PC-3 (cell line): ENCODE measurements at regions not wholly inside any gene's neighbourhood (a gene's known extent, or its start where the extent isn't known, plus 50 kb on each side); places are given as distances from the start of the nearest gene placed in this dataset.

Source experiments
- ATAC-seq: fragments of 200-7000 bp; cut with Tn5 transposase; 2 replicates; pipeline ENCODE4 v1.9.1; 2020; ENCODE audit warnings: mild to moderate bottlenecking, moderate library complexity
- BruUV-seq: library from RNA; stranded (reverse); fragments of 400-500 nt; replicated peaks from 2 replicates; lab custom pipeline; 2021; lab: Mats Ljungman, UMichigan
- CTCF ChIA-PET: fragments of 300-600 bp; sonication (Branson Sonifier 250); formaldehyde crosslinking; loops from one replicate; lab custom pipeline; 2022; ENCODE audit warnings: antibody characterized with exemption; lab: Charles Lee
- POLR2A ChIA-PET: fragments of 300-600 bp; sonication (Branson Sonifier 250); formaldehyde crosslinking; loops from one replicate; lab custom pipeline; 2022; ENCODE audit warnings: antibody characterized with exemption; ENCODE audit not compliant: unreplicated experiment; lab: Charles Lee
- DNase-seq: peaks from one replicate; pipeline ENCODE4 v3.0.0-alpha.2; 2015
- H2AFZ ChIP-seq: fragments of 300-600 bp; sonication (generic); 2 replicates; pipeline ENCODE4 v1.6.0; 2016; ENCODE audit warnings: antibody characterized with exemption, low read length
- H3F3A ChIP-seq: fragments of 300-600 bp; sonication (generic); one replicate; pipeline ENCODE4 v1.6.0; 2017; ENCODE audit warnings: antibody characterized with exemption, low read length, control low read depth, mild to moderate bottlenecking; ENCODE audit not compliant: unreplicated experiment
- H3K27ac ChIP-seq: fragments of 300-600 bp; sonication (generic); 2 replicates; pipeline ENCODE4 v1.5.1; 2016; ENCODE audit warnings: mild to moderate bottlenecking, low read length
- H3K27me3 ChIP-seq: fragments of 300-600 bp; sonication (generic); 2 replicates; pipeline ENCODE4 v1.6.1; 2016; ENCODE audit warnings: low read length, mixed read lengths
- H3K36me3 ChIP-seq: fragments of 300-600 bp; sonication (generic); 2 replicates; pipeline ENCODE4 v1.6.1; 2016; ENCODE audit warnings: low read depth, mixed run types, low read length, mixed read lengths
- H3K4me1 ChIP-seq: fragments of 300-600 bp; sonication (generic); 2 replicates; pipeline ENCODE4 v1.5.1; 2016; ENCODE audit warnings: low read length; ENCODE audit not compliant: insufficient read depth
- H3K4me2 ChIP-seq: fragments of 300-600 bp; sonication (generic); 2 replicates; pipeline ENCODE4 v1.6.0; 2016; ENCODE audit warnings: low read length
- H3K4me3 ChIP-seq: fragments of 300-600 bp; sonication (generic); 2 replicates; pipeline ENCODE4 v1.5.1; 2016; ENCODE audit warnings: mild to moderate bottlenecking, low read length, mixed read lengths
- H3K79me2 ChIP-seq: fragments of 300-600 bp; sonication (generic); 2 replicates; pipeline ENCODE4 v1.6.1; 2017; ENCODE audit warnings: low read length, mixed read lengths
- H3K9ac ChIP-seq: fragments of 300-600 bp; sonication (generic); 2 replicates; pipeline ENCODE4 v1.6.0; 2016; ENCODE audit warnings: mild to moderate bottlenecking, low read length
- H3K9me2 ChIP-seq: fragments of 300-600 bp; sonication (generic); replicated peaks from 2 replicates; pipeline ENCODE4 v1.6.1; 2016; ENCODE audit warnings: mixed run types, low read length, mixed read lengths
- H3K9me3 ChIP-seq: fragments of 300-600 bp; sonication (generic); 2 replicates; pipeline ENCODE4 v1.6.1; 2016; ENCODE audit warnings: low read length, mixed read lengths
- H4K20me1 ChIP-seq: fragments of 300-600 bp; sonication (generic); 2 replicates; pipeline ENCODE4 v1.6.1; 2016; ENCODE audit warnings: low read length, mixed read lengths
- CTCF ChIP-seq: fragments of 300-600 bp; sonication (generic); conservative IDR thresholded peaks from 2 replicates; pipeline ENCODE4 v1.5.1; 2017; ENCODE audit warnings: antibody characterized with exemption, low read depth, mild to moderate bottlenecking, low read length
- EZH2 ChIP-seq: fragments of 300-600 bp; sonication (generic); IDR thresholded peaks from one replicate; pipeline ENCODE4 v1.6.1; 2017; ENCODE audit warnings: antibody characterized with exemption, mild to moderate bottlenecking, low read length; ENCODE audit not compliant: unreplicated experiment
- EZH2phosphoT487 ChIP-seq: fragments of 300-600 bp; sonication (generic); IDR thresholded peaks from 2 replicates; pipeline ENCODE4 v1.6.1; 2018; ENCODE audit warnings: mild to moderate bottlenecking, antibody characterized with exemption, low read length, borderline replicate concordance
- intact Hi-C: fragments of 100-400 bp; cut with micrococcal nuclease; formaldehyde crosslinking; loops from 2 replicates; pipeline ENCODE4 v1.9.0; 2023

- Histone ChIP-seq H3K4me2 (no peak overlapping the region), H3F3A (no peaks in the 10 kb centered on the region), H3K9ac (no peak overlapping the region), H4K20me1 (no peaks in the 10 kb centered on the region), H3K36me3 (no peaks in the 10 kb centered on the region), H3K4me3 (no peak overlapping the region), H3K9me2 (no peaks in the 10 kb centered on the region), H2AFZ (no peak overlapping the region), H3K4me1 (no peaks in the 10 kb centered on the region), H3K27me3 (no peaks in the 10 kb centered on the region), H3K9me3 (no peaks in the 10 kb centered on the region), H3K79me2 (no peaks in the 10 kb centered on the region), H3K27ac (no peak overlapping the region)
- intact Hi-C loops, result no loop called here
- TF ChIP-seq CTCF (no peak), EZH2phosphoT487 (no peak), EZH2 (no peak)
- ChIA-PET POLR2A (no interaction called here), CTCF (no interaction called here)
- DNase-seq, result no peak
- no TSS peak for BruUV-seq
- no peak for ATAC-seq
Observed at GRCh38 chr3:20809356-20809755, 623.4 kb upstream of the SGO1 start.

- ATAC-seq (no peak), DNase-seq (no peak)
- no peak overlapping the region for H3K9ac ChIP-seq
- no peaks in the 10 kb centered on the region for H4K20me1 ChIP-seq
- no peak overlapping the region for H3K4me3 ChIP-seq
- no peaks in the 10 kb centered on the region for H3K9me2 ChIP-seq
- no peaks in the 10 kb centered on the region for H3F3A ChIP-seq
- POLR2A ChIA-PET, result no interaction called here
- H3K4me2 ChIP-seq, result no peak overlapping the region
- no peak overlapping the region for H2AFZ ChIP-seq
- CTCF ChIA-PET, result no interaction called here
- H3K4me1 ChIP-seq, result no peaks in the 10 kb centered on the region
- H3K27ac ChIP-seq, result no peak overlapping the region
- H3K9me3 ChIP-seq, result no peaks in the 10 kb centered on the region
- H3K27me3 ChIP-seq, result no peaks in the 10 kb centered on the region
- TF ChIP-seq EZH2phosphoT487, result no peak
- H3K36me3 ChIP-seq, result no peaks in the 10 kb centered on the region
- BruUV-seq, result no TSS peak
- no peaks in the 10 kb centered on the region for H3K79me2 ChIP-seq
- intact Hi-C loops, result no loop called here
Observed at GRCh38 chr3:20808864-20809263, 622.9 kb upstream of the SGO1 start.

GRCh38 chr3:20798666-20799065 lies 612.7 kb upstream of the SGO1 start:
- no TSS peak for BruUV-seq

More at GRCh38 chr3:20798666-20799065, 612.7 kb upstream of the SGO1 start:
- no peak overlapping the region for H3K4me2 ChIP-seq
- intact Hi-C loops, result no loop called here
- CTCF ChIA-PET, result no interaction called here
- H3F3A ChIP-seq, result no peaks in the 10 kb centered on the region
- no peak overlapping the region for H3K27ac ChIP-seq
- no peaks in the 10 kb centered on the region for H3K79me2 ChIP-seq
- H3K27me3 ChIP-seq, result no peaks in the 10 kb centered on the region
- TF ChIP-seq EZH2 (no peak), EZH2phosphoT487 (no peak), CTCF (no peak)
- DNase-seq, result no peak
- no peak overlapping the region for H3K9ac ChIP-seq
- peaks cover 5% of the 10 kb centered on the region; the same call in 1 of the 2 replicates for H3K9me3 ChIP-seq
- H3K36me3 ChIP-seq, result no peaks in the 10 kb centered on the region
- no peaks in the 10 kb centered on the region for H4K20me1 ChIP-seq
- H3K4me1 ChIP-seq, result no peaks in the 10 kb centered on the region
- no peak overlapping the region for H2AFZ ChIP-seq
- H3K4me3 ChIP-seq, result no peak overlapping the region
- no peak for ATAC-seq
- POLR2A ChIA-PET, result no interaction called here
- H3K9me2 ChIP-seq, result no peaks in the 10 kb centered on the region
